Hepatocyte (in vitro differentiated cells): ENCODE measurements at regions not wholly inside any gene's neighbourhood (a gene's known extent, or its start where the extent isn't known, plus 50 kb on each side); places are given as distances from the start of the nearest gene placed in this dataset.
A peak's percentile ranks its signal among the peaks of the same experiment; 100 is the strongest.

Experiments
- DNase-seq: peaks from one replicate; pipeline ENCODE4 v3.0.0-alpha.2; 2016; ENCODE audit warnings: low spot score
- H2AFZ ChIP-seq: fragments of 200-600 bp; sonication (generic); 2 replicates; pipeline ENCODE4 v1.6.0; 2016; ENCODE audit warnings: antibody characterized with exemption, mild to moderate bottlenecking
- H3K27ac ChIP-seq: fragments of 200-600 bp; sonication (generic); 2 replicates; pipeline ENCODE4 v1.5.1; 2016; ENCODE audit warnings: mild to moderate bottlenecking
- H3K27me3 ChIP-seq: fragments of 200-600 bp; sonication (generic); 2 replicates; pipeline ENCODE4 v1.6.1; 2016
- H3K36me3 ChIP-seq: fragments of 200-600 bp; sonication (generic); replicated peaks from 2 replicates; pipeline ENCODE4 v1.5.1; 2016; ENCODE audit warnings: low read depth; ENCODE audit not compliant: insufficient read depth
- H3K4me1 ChIP-seq: fragments of 200-600 bp; sonication (generic); 2 replicates; pipeline ENCODE4 v1.5.1; 2016; ENCODE audit warnings: mild to moderate bottlenecking, moderate library complexity; ENCODE audit not compliant: insufficient read depth
- H3K4me2 ChIP-seq: fragments of 200-600 bp; sonication (generic); 2 replicates; pipeline ENCODE4 v1.6.0; 2016
- H3K4me3 ChIP-seq: fragments of 200-600 bp; sonication (generic); 2 replicates; pipeline ENCODE4 v1.5.1; 2016; ENCODE audit warnings: mild to moderate bottlenecking
- H3K79me2 ChIP-seq: fragments of 200-600 bp; sonication (generic); 2 replicates; pipeline ENCODE4 v1.6.0; 2017; ENCODE audit warnings: mild to moderate bottlenecking
- H3K9me2 ChIP-seq: fragments of 200-600 bp; sonication (generic); replicated peaks from 2 replicates; pipeline ENCODE4 v1.6.0; 2017; ENCODE audit warnings: mild to moderate bottlenecking; ENCODE audit not compliant: insufficient read depth
- H3K9me3 ChIP-seq: fragments of 200-600 bp; sonication (generic); 2 replicates; pipeline ENCODE4 v1.5.1; 2016; ENCODE audit warnings: low read depth, mild to moderate bottlenecking
- H4K20me1 ChIP-seq: fragments of 200-600 bp; sonication (generic); 2 replicates; pipeline ENCODE4 v1.6.0; 2016; ENCODE audit warnings: mild to moderate bottlenecking; ENCODE audit not compliant: insufficient read depth, poor library complexity, severe bottlenecking
- CTCF ChIP-seq: fragments of 200-600 bp; sonication (generic); IDR thresholded peaks from 2 replicates; pipeline ENCODE4 v1.5.1; 2016; ENCODE audit warnings: antibody characterized with exemption, mild to moderate bottlenecking; ENCODE audit not compliant: poor library complexity
- EZH2 ChIP-seq: fragments of 200-600 bp; sonication (generic); IDR thresholded peaks from 2 replicates; pipeline ENCODE4 v1.6.1; 2016; ENCODE audit warnings: antibody characterized with exemption, mild to moderate bottlenecking, borderline replicate concordance
- EZH2phosphoT487 ChIP-seq: fragments of 200-600 bp; sonication (generic); IDR thresholded peaks from one replicate; pipeline ENCODE4 v1.6.1; 2018; ENCODE audit warnings: antibody characterized with exemption, mild to moderate bottlenecking, low read depth, moderate library complexity; ENCODE audit not compliant: unreplicated experiment, severe bottlenecking
- WGBS: methylation state at CpG from one replicate; pipeline ENCODE4 v1.1.6; 2016; ENCODE audit warnings: low lambda C conversion rate; ENCODE audit errors: missing lambda C conversion rate; 5-methylcytosine and 5-hydroxymethylcytosine counted together

GRCh38 chr13:33348366-33348765, 62.8 kb upstream of the STARD13 start:
- 46% methylated on average over 2 of the region's 2 CpGs for WGBS
- H3K9me3 ChIP-seq = no peaks in the 10 kb centered on the region
- no peaks in the 10 kb centered on the region for H3K4me1 ChIP-seq
- H3K4me2 ChIP-seq = peak overlapping the region; percentile 2
- TF ChIP-seq EZH2 (no peak), EZH2phosphoT487 (peak; percentile 39), CTCF (no peak)
- peaks cover 5% of the 10 kb centered on the region for H3K27me3 ChIP-seq
- H3K36me3 ChIP-seq = no peaks in the 10 kb centered on the region
- H3K9me2 ChIP-seq = no peaks in the 10 kb centered on the region
- H3K4me3 ChIP-seq = no peak overlapping the region
- DNase-seq = no peak
- H3K27ac ChIP-seq = no peak overlapping the region
- no peaks in the 10 kb centered on the region for H4K20me1 ChIP-seq
- no peak overlapping the region for H2AFZ ChIP-seq
- H3K79me2 ChIP-seq = no peaks in the 10 kb centered on the region

- peak overlapping the region; percentile 77 for H2AFZ ChIP-seq
- no peaks in the 10 kb centered on the region for H3K4me1 ChIP-seq
- no peak for DNase-seq
Observed at GRCh38 chr13:33349288-33349985, 63.9 kb upstream of the STARD13 start.

GRCh38 chr13:33349986-33350826, 64.7 kb upstream of the STARD13 start:
- DNase-seq = peak; percentile 44
- Histone ChIP-seq H3K4me3 (peak overlapping the region; percentile 74), H3K36me3 (no peaks in the 10 kb centered on the region), H3K27me3 (peaks cover 10% of the 10 kb centered on the region), H3K9me3 (no peaks in the 10 kb centered on the region), H3K4me2 (peak overlapping the region; percentile 95), H2AFZ (peak overlapping the region; percentile 77), H3K9me2 (no peaks in the 10 kb centered on the region), H3K4me1 (no peaks in the 10 kb centered on the region), H4K20me1 (no peaks in the 10 kb centered on the region), H3K79me2 (no peaks in the 10 kb centered on the region), H3K27ac (no peak overlapping the region)
- no peak for TF ChIP-seq EZH2
- TF ChIP-seq EZH2phosphoT487 = no peak
- no peak for TF ChIP-seq CTCF
- 2% methylated on average over 54 of the region's 84 CpGs for WGBS

More at GRCh38 chr13:33349288-33349985, 63.9 kb upstream of the STARD13 start:
- H3K4me3 ChIP-seq = peak overlapping the region; percentile 74
- H3K9me2 ChIP-seq = no peaks in the 10 kb centered on the region
- H4K20me1 ChIP-seq = no peaks in the 10 kb centered on the region
- H3K9me3 ChIP-seq = no peaks in the 10 kb centered on the region
- WGBS = 54% methylated on average over 21 of the region's 21 CpGs
- H3K36me3 ChIP-seq = no peaks in the 10 kb centered on the region
- no peak overlapping the region for H3K27ac ChIP-seq
- H3K4me2 ChIP-seq = peak overlapping the region; percentile 95
- TF ChIP-seq EZH2phosphoT487 = no peak
- no peak for TF ChIP-seq EZH2
- no peak for TF ChIP-seq CTCF
- peaks cover 10% of the 10 kb centered on the region for H3K27me3 ChIP-seq
- H3K79me2 ChIP-seq = no peaks in the 10 kb centered on the region
